H1 (cell line): ENCODE measurements at regions not wholly inside any gene's neighbourhood (a gene's known extent, or its start where the extent isn't known, plus 50 kb on each side); places are given as distances from the start of the nearest gene placed in this dataset.
"Not testable (repeated sequence)": the region's sequence is repeated elsewhere in the genome, so short reads cannot be mapped to it uniquely, and the experiment has no call there.

ENCODE experiments used
- CREB1 ChIP-seq: IDR thresholded peaks from 2 replicates; pipeline ENCODE4 v1.6.1; 2012; ENCODE audit warnings: inconsistent platforms
- EGR1 ChIP-seq: IDR thresholded peaks from 2 replicates; pipeline ENCODE4 v1.6.1; 2011; ENCODE audit warnings: low read depth, low read length, borderline replicate concordance
- EP300 ChIP-seq, 2 experiments: IDR thresholded peaks; 1 replicate in 1 of 2; 2 replicates in 1 of 2; pipeline ENCODE4 v1.6.1; 2011 to 2012; ENCODE audit warnings: low read depth in 2 of 2, low read length in 2 of 2, mild to moderate bottlenecking in 2 of 2, borderline replicate concordance in 1 of 2, inconsistent platforms in 1 of 2, moderate library complexity in 1 of 2
- JUND ChIP-seq: IDR thresholded peaks from 2 replicates; pipeline ENCODE4 v1.6.1; 2011; ENCODE audit warnings: mild to moderate bottlenecking, improper control_type of control experiment, low read length
- POLR2A ChIP-seq, 2 experiments: IDR thresholded peaks; 1 replicate in 1 of 2; 2 replicates in 1 of 2; pipeline ENCODE4 v1.6.1; 2011; ENCODE audit warnings: low read depth in 2 of 2, low read length in 2 of 2, mild to moderate bottlenecking in 2 of 2; ENCODE audit errors: control extremely low read depth in 1 of 2
- RAD21 ChIP-seq, 2 experiments: IDR thresholded peaks in 1 of 2; conservative IDR thresholded peaks in 1 of 2; 2 replicates each; pipeline ENCODE4 v1.6.1; 2011; ENCODE audit warnings: low read depth in 2 of 2, low read length in 2 of 2, improper control_type of control experiment in 1 of 2, inconsistent platforms in 1 of 2, mild to moderate bottlenecking in 1 of 2, moderate library complexity in 1 of 2
- RFX5 ChIP-seq: IDR thresholded peaks from 2 replicates; pipeline ENCODE4 v1.6.1; 2011; ENCODE audit warnings: low read depth, low read length, improper control_type of control experiment, borderline replicate concordance
- TAF1 ChIP-seq: IDR thresholded peaks from 2 replicates; pipeline ENCODE4 v1.6.1; 2011; ENCODE audit warnings: mild to moderate bottlenecking, low read depth, low read length
- ZNF274 ChIP-seq: IDR thresholded peaks from 2 replicates; pipeline ENCODE4 v1.7.0; 2012; ENCODE audit warnings: low read length, borderline replicate concordance; ENCODE audit errors: extremely low read depth
- TF ChIP-seq, protein P1 (sequence below), 3 experiments: IDR thresholded peaks; 1 replicate in 2 of 3; 2 replicates in 1 of 3; pipeline versions ENCODE4 v1.5.1 to v1.6.1; 2011; ENCODE audit warnings: low read length in 3 of 3, mild to moderate bottlenecking in 3 of 3, inconsistent platforms in 2 of 3, low read depth in 1 of 3, moderate library complexity in 1 of 3; ENCODE audit not compliant: insufficient read depth in 1 of 3; ENCODE audit errors: control extremely low read depth in 1 of 3
- TF ChIP-seq, protein P2 (sequence below): IDR thresholded peaks from 2 replicates; pipeline ENCODE4 v1.6.1; 2012; ENCODE audit warnings: inconsistent platforms

- TF ChIP-seq, protein P1, sequence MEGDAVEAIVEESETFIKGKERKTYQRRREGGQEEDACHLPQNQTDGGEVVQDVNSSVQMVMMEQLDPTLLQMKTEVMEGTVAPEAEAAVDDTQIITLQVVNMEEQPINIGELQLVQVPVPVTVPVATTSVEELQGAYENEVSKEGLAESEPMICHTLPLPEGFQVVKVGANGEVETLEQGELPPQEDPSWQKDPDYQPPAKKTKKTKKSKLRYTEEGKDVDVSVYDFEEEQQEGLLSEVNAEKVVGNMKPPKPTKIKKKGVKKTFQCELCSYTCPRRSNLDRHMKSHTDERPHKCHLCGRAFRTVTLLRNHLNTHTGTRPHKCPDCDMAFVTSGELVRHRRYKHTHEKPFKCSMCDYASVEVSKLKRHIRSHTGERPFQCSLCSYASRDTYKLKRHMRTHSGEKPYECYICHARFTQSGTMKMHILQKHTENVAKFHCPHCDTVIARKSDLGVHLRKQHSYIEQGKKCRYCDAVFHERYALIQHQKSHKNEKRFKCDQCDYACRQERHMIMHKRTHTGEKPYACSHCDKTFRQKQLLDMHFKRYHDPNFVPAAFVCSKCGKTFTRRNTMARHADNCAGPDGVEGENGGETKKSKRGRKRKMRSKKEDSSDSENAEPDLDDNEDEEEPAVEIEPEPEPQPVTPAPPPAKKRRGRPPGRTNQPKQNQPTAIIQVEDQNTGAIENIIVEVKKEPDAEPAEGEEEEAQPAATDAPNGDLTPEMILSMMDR (IDR thresholded peaks at IDR 0.05; ENCODE audit: control extremely low read depth in 1 of 3, insufficient read depth in 1 of 3, low read depth in 1 of 3, low read length in 3 of 3) = not testable (repeated sequence)
- not testable (repeated sequence) for TF ChIP-seq EP300 (IDR thresholded peaks at IDR 0.05; ENCODE audit: borderline replicate concordance in 1 of 2, low read depth in 2 of 2, low read length in 2 of 2); JUND; POLR2A (IDR thresholded peaks at IDR 0.05; ENCODE audit: control extremely low read depth in 1 of 2, low read depth in 2 of 2, low read length in 2 of 2); CREB1; ZNF274; RAD21 (IDR thresholded peaks at IDR 0.05 in 1 of 2, conservative IDR thresholded peaks at IDR 0.05 in 1 of 2; ENCODE audit: low read depth in 2 of 2, low read length in 2 of 2); TAF1; EGR1; RFX5
- TF ChIP-seq, protein P2, sequence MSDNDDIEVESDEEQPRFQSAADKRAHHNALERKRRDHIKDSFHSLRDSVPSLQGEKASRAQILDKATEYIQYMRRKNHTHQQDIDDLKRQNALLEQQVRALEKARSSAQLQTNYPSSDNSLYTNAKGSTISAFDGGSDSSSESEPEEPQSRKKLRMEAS = not testable (repeated sequence)
These were observed 222.2 kb upstream of the ISX start for GRCh38 chr22:34843743-34844142.
